Panc1 (cell line): ENCODE measurements at regions not wholly inside any gene's neighbourhood (a gene's known extent, or its start where the extent isn't known, plus 50 kb on each side); places are given as distances from the start of the nearest gene placed in this dataset.

Experiments
- CTCF ChIP-seq: fragments of 450-650 bp; IDR thresholded peaks from 2 replicates; pipeline ENCODE4 v1.5.1; 2017; ENCODE audit warnings: mild to moderate bottlenecking
- POLR2AphosphoS5 ChIP-seq: IDR thresholded peaks from 2 replicates; pipeline ENCODE4 v1.6.1; 2012; ENCODE audit warnings: mild to moderate bottlenecking, low read depth, low read length, moderate library complexity
- REST ChIP-seq, 2 experiments: IDR thresholded peaks; 2 replicates each; pipeline ENCODE4 v1.6.1; 2011 to 2012; ENCODE audit warnings: low read depth in 2 of 2, control low read depth in 1 of 2, low read length in 1 of 2, mild to moderate bottlenecking in 1 of 2, moderate library complexity in 1 of 2; ENCODE audit not compliant: insufficient read depth in 1 of 2

- no peak for TF ChIP-seq CTCF
- no peak for TF ChIP-seq POLR2AphosphoS5
- no peak for TF ChIP-seq REST (IDR thresholded peaks at IDR 0.05; ENCODE audit: insufficient read depth in 1 of 2, low read depth in 2 of 2, low read length in 1 of 2)
Observed at GRCh38 chr6:153251326-153251725, 120.2 kb upstream of the RGS17 start.
